WTC11 (cell line): ENCODE measurements at regions not wholly inside any gene's neighbourhood (a gene's known extent, or its start where the extent isn't known, plus 50 kb on each side); places are given as distances from the start of the nearest gene placed in this dataset.

Source experiments
- ATAC-seq: fragments of 200-7000 bp; cut with Tn5 transposase; 2 replicates; pipeline ENCODE4 v1.10.0; 2021; ENCODE audit warnings: mild to moderate bottlenecking, moderate library complexity
- CTCF ChIA-PET: fragments of 300-600 bp; sonication (Branson Sonifier 250); formaldehyde crosslinking; loops from one replicate; lab custom pipeline; 2021; ENCODE audit warnings: antibody characterized with exemption; lab: Charles Lee
- POLR2A ChIA-PET: fragments of 350-600 bp; sonication (Branson Sonifier 250); formaldehyde crosslinking; loops from one replicate; lab custom pipeline; 2021; ENCODE audit warnings: antibody characterized with exemption; lab: Charles Lee
- DNase-seq: peaks from one replicate; pipeline ENCODE4 v3.0.0; 2021; ENCODE audit warnings: low spot score
- H3K27ac Mint-ChIP-seq: 2 replicates; pipeline ENCODE4 v1.8.0; 2021; ENCODE audit warnings: mixed read lengths
- H3K27me3 Mint-ChIP-seq: 2 replicates; pipeline ENCODE4 v1.8.0; 2021; ENCODE audit warnings: low read depth, mild to moderate bottlenecking, moderate library complexity, mixed read lengths
- H3K36me3 Mint-ChIP-seq: 2 replicates; pipeline ENCODE4 v1.8.0; 2021; ENCODE audit warnings: mixed read lengths
- H3K4me1 Mint-ChIP-seq: 2 replicates; pipeline ENCODE4 v1.8.0; 2022; ENCODE audit warnings: mixed read lengths
- H3K4me3 Mint-ChIP-seq: 2 replicates; pipeline ENCODE4 v1.8.0; 2021; ENCODE audit warnings: mild to moderate bottlenecking, moderate library complexity, mixed read lengths
- H3K9me3 Mint-ChIP-seq: 2 replicates; pipeline ENCODE4 v1.8.0; 2021; ENCODE audit warnings: mixed read lengths
- CREB1 ChIP-seq: sonication (generic); formaldehyde crosslinking; IDR thresholded peaks from 2 replicates; pipeline ENCODE4 v1.8.0; 2023; ENCODE audit warnings: mild to moderate bottlenecking, missing genetic modification reagents
- CTCF ChIP-seq: fragments of 200-600 bp; IDR thresholded peaks from 2 replicates; pipeline ENCODE4 v1.8.0; 2022; ENCODE audit warnings: antibody characterized with exemption
- ETV6 ChIP-seq: sonication (generic); formaldehyde crosslinking; IDR thresholded peaks from 2 replicates; pipeline ENCODE4 v1.8.1; 2022; ENCODE audit warnings: mild to moderate bottlenecking, missing genetic modification reagents
- HMGXB4 ChIP-seq: sonication (generic); formaldehyde crosslinking; IDR thresholded peaks from 2 replicates; pipeline ENCODE4 v1.8.1; 2023; ENCODE audit warnings: mild to moderate bottlenecking, moderate library complexity, missing genetic modification reagents
- MLX ChIP-seq: sonication (generic); formaldehyde crosslinking; IDR thresholded peaks from 2 replicates; pipeline ENCODE4 v1.8.1; 2023; ENCODE audit warnings: mild to moderate bottlenecking, missing genetic modification reagents, moderate library complexity
- NFATC4 ChIP-seq: fragments of 250-450 bp; sonication (Bioruptor Pico); IDR thresholded peaks from 2 replicates; pipeline ENCODE4 v1.9.0; 2021; ENCODE audit warnings: mild to moderate bottlenecking
- NFYB ChIP-seq: sonication (generic); formaldehyde crosslinking; conservative IDR thresholded peaks from 2 replicates; pipeline ENCODE4 v1.8.0; 2022; ENCODE audit warnings: low read depth, missing genetic modification reagents
- PRDM15 ChIP-seq: sonication (generic); formaldehyde crosslinking; IDR thresholded peaks from 2 replicates; pipeline ENCODE4 v1.8.0; 2022; ENCODE audit warnings: missing genetic modification reagents
- PRRX2 ChIP-seq: fragments of 250-450 bp; sonication (Bioruptor Pico); IDR thresholded peaks from 2 replicates; pipeline ENCODE4 v1.8.0; 2021; ENCODE audit warnings: mild to moderate bottlenecking
- SP1 ChIP-seq: sonication (generic); formaldehyde crosslinking; conservative IDR thresholded peaks from 2 replicates; pipeline ENCODE4 v1.8.1; 2022; ENCODE audit warnings: missing genetic modification reagents
- STAT6 ChIP-seq: sonication (generic); formaldehyde crosslinking; conservative IDR thresholded peaks from 2 replicates; pipeline ENCODE4 v1.8.1; 2023; ENCODE audit warnings: mild to moderate bottlenecking, low read depth, missing genetic modification reagents, moderate library complexity
- ZNF138 ChIP-seq: sonication (generic); formaldehyde crosslinking; conservative IDR thresholded peaks from 2 replicates; pipeline ENCODE4 v1.8.1; 2022; ENCODE audit warnings: mild to moderate bottlenecking, moderate library complexity, missing genetic modification reagents
- ZNF396 ChIP-seq: fragments of 250-450 bp; sonication (Bioruptor Pico); IDR thresholded peaks from 2 replicates; pipeline ENCODE4 v1.8.0; 2021; ENCODE audit warnings: mild to moderate bottlenecking, moderate library complexity, borderline replicate concordance
- ZNF423 ChIP-seq: fragments of 250-450 bp; sonication (Bioruptor Pico); IDR thresholded peaks from 2 replicates; pipeline ENCODE4 v2.1.2; 2022; ENCODE audit warnings: mild to moderate bottlenecking, moderate library complexity
- ZNF671 ChIP-seq: fragments of 250-450 bp; sonication (Bioruptor Pico); IDR thresholded peaks from 2 replicates; pipeline ENCODE4 v1.8.0; 2021; ENCODE audit warnings: mild to moderate bottlenecking
- ZSCAN18 ChIP-seq: fragments of 250-450 bp; sonication (Bioruptor Pico); IDR thresholded peaks from 2 replicates; pipeline ENCODE4 v2.1.2; 2022; ENCODE audit warnings: mild to moderate bottlenecking, moderate library complexity

GRCh38 chr6:99152347-99152643 is 197.2 kb downstream of the FAXC start:
- H3K9me3 Mint-ChIP-seq = no peaks in the 10 kb centered on the region

GRCh38 chr6:99151634-99152346 is 197.7 kb downstream of the FAXC start:
- ChIA-PET CTCF (interaction anchor here (0.6 to 4.0 kb wide), 21 partner anchors 8 to 155 kb away, joined by 3 to 37 read pairs (median 5); no protein-coding TSS in a partner anchor), POLR2A (no interaction called here)
- ATAC-seq (peak; percentile 93), DNase-seq (peak; percentile 84)
- H3K4me3 Mint-ChIP-seq = no peak overlapping the region
- H3K36me3 Mint-ChIP-seq = no peaks in the 10 kb centered on the region
- no peaks in the 10 kb centered on the region for H3K9me3 Mint-ChIP-seq
- peaks cover 4% of the 10 kb centered on the region; the same call in 1 of the 2 replicates for H3K27me3 Mint-ChIP-seq
- TF ChIP-seq STAT6 (no peak), CTCF (peak; percentile 60), NFYB (CRISPR knock-in tag) (no peak)
- H3K27ac Mint-ChIP-seq = no peak overlapping the region
- peaks cover 10% of the 10 kb centered on the region for H3K4me1 Mint-ChIP-seq

More at GRCh38 chr6:99152347-99152643, 197.2 kb downstream of the FAXC start:
- peaks cover 4% of the 10 kb centered on the region; the same call in 1 of the 2 replicates for H3K27me3 Mint-ChIP-seq
- no peaks in the 10 kb centered on the region for H3K36me3 Mint-ChIP-seq
- H3K4me1 Mint-ChIP-seq = peaks cover 7% of the 10 kb centered on the region
- no peak overlapping the region for H3K27ac Mint-ChIP-seq
- DNase-seq (no peak), ATAC-seq (no peak)
- TF ChIP-seq CTCF = peak; percentile 1; the same call in 1 of the 2 replicates
- no peak for TF ChIP-seq ZSCAN18
- TF ChIP-seq HMGXB4 (CRISPR knock-in tag) = no peak
- no peak for TF ChIP-seq ZNF138 (CRISPR knock-in tag)
- ChIA-PET POLR2A (no interaction called here), CTCF (interaction anchor here (0.6 to 4.0 kb wide), 20 partner anchors 8 to 154 kb away, joined by 3 to 37 read pairs (median 5); no protein-coding TSS in a partner anchor)
- H3K4me3 Mint-ChIP-seq = no peak overlapping the region

- H3K36me3 Mint-ChIP-seq = no peaks in the 10 kb centered on the region
- no peak for DNase-seq
Measured at GRCh38 chr6:99148761-99149160, 200.7 kb downstream of the FAXC start.

More at GRCh38 chr6:99148761-99149160, 200.7 kb downstream of the FAXC start:
- Mint-ChIP-seq H3K27ac (no peak overlapping the region), H3K27me3 (peaks cover 4% of the 10 kb centered on the region; the same call in 1 of the 2 replicates), H3K9me3 (no peaks in the 10 kb centered on the region), H3K4me1 (peaks cover 10% of the 10 kb centered on the region), H3K4me3 (no peak overlapping the region)
- TF ChIP-seq NFATC4 (CRISPR knock-in tag) (no peak), ZNF423 (no peak), ZNF396 (CRISPR knock-in tag) (no peak), CREB1 (CRISPR knock-in tag) (no peak), MLX (no peak), SP1 (no peak), PRRX2 (CRISPR knock-in tag) (no peak), ETV6 (CRISPR knock-in tag) (no peak), PRDM15 (no peak), ZNF671 (no peak)
- POLR2A ChIA-PET = no interaction called here
- no peak for ATAC-seq
- CTCF ChIA-PET = interaction anchor here (2.3 kb wide), 1 partner anchor 71 kb away, joined by 9 read pairs; no protein-coding TSS in a partner anchor
